K562 (cell line): ENCODE measurements at regions not wholly inside any gene's neighbourhood (a gene's known extent, or its start where the extent isn't known, plus 50 kb on each side); places are given as distances from the start of the nearest gene placed in this dataset.

Source experiments
- ATAC-seq: fragments of 200-7000 bp; cut with Tn5 transposase; 3 replicates; pipeline ENCODE4 v1.9.1; 2020; ENCODE audit warnings: moderate library complexity
- BruUV-seq: library from RNA; stranded (reverse); fragments of 400-500 nt; replicated peaks from 2 replicates; lab custom pipeline; 2021; lab: Mats Ljungman, UMichigan
- CTCF ChIA-PET: fragments of 300-600 bp; formaldehyde crosslinking; extraction: SDS; loops from one replicate; lab custom pipeline; 2021; ENCODE audit warnings: low intra/inter-chr PET ratio; lab: Yijun Ruan, JAX
- POLR2A ChIA-PET: fragments of 300-600, 350-650 bp; sonication (Branson Sonifier 250); formaldehyde crosslinking; extraction: SDS; loops from one replicate; lab custom pipeline; 2021; ENCODE audit warnings: antibody characterized with exemption, inconsistent platforms; lab: Yijun Ruan, JAX
- DNase-seq, 4 experiments: peaks; one replicate each; pipeline versions ENCODE4 v3.0.0 to v3.0.0-alpha.2; 2011 to 2018; ENCODE audit warnings: low spot score in 3 of 4, mixed read lengths in 3 of 4; ENCODE audit errors: extremely low read depth in 1 of 4
- FAIRE-seq: peaks from 2 replicates; lab custom pipeline; 2011; peaks lifted over from hg19 to GRCh38; lab: Jason Lieb, UNC
- H2AFZ ChIP-seq: 2 replicates; pipeline ENCODE4 v1.6.0; 2011; ENCODE audit warnings: low read depth, low read length, control low read depth, inconsistent platforms
- H3K27ac ChIP-seq: fragments of 200-600 bp; 3 replicates; pipeline ENCODE4 v1.8.0; 2011; ENCODE audit warnings: low read depth, mild to moderate bottlenecking, control low read depth, inconsistent platforms, low read length, moderate library complexity, mixed read lengths; ENCODE audit errors: extremely low read depth
- H3K27me3 ChIP-seq, 2 experiments: fragments of 300-600 bp in 1 of 2; 2 replicates in 1 of 2; 3 replicates in 1 of 2; pipeline versions ENCODE4 v1.6.0 to v1.8.0; 2011; ENCODE audit warnings: inconsistent platforms in 2 of 2, low read length in 2 of 2, mild to moderate bottlenecking in 1 of 2, mixed read lengths in 1 of 2, moderate library complexity in 1 of 2; ENCODE audit not compliant: control insufficient read depth in 2 of 2, insufficient read depth in 2 of 2
- H3K36me3 ChIP-seq: fragments of 300-600 bp; 3 replicates; pipeline ENCODE4 v1.8.0; 2011; ENCODE audit warnings: mild to moderate bottlenecking, low read length, inconsistent platforms; ENCODE audit not compliant: control insufficient read depth, insufficient read depth
- H3K4me1 ChIP-seq, 2 experiments: fragments of 200-600 bp in 1 of 2; replicated peaks in 1 of 2; 2 replicates in 1 of 2; 3 replicates in 1 of 2; pipeline versions ENCODE4 v1.5.1 to v1.8.0; 2011; ENCODE audit warnings: inconsistent platforms in 2 of 2, low read length in 2 of 2, mild to moderate bottlenecking in 1 of 2, mixed read lengths in 1 of 2, moderate library complexity in 1 of 2; ENCODE audit not compliant: control insufficient read depth in 2 of 2, insufficient read depth in 2 of 2
- H3K4me2 ChIP-seq: 2 replicates; pipeline ENCODE4 v1.6.1; 2011; ENCODE audit warnings: low read length, control low read depth, inconsistent platforms, mixed read lengths; ENCODE audit not compliant: insufficient read depth
- H3K4me3 ChIP-seq: fragments of 200-600 bp; sonication (generic), shearing (Covaris generic); 2 replicates; pipeline ENCODE4 v1.5.1; 2016; ENCODE audit warnings: control low read depth, inconsistent platforms
- H3K79me2 ChIP-seq: fragments of 200-600 bp; 3 replicates; pipeline ENCODE4 v1.8.0; 2011; ENCODE audit warnings: low read length, inconsistent platforms; ENCODE audit not compliant: control insufficient read depth, insufficient read depth
- H3K9ac ChIP-seq, 2 experiments: 2 replicates each; pipeline versions ENCODE4 v1.6.0 to v1.6.1; 2011; ENCODE audit warnings: low read depth in 2 of 2, low read length in 2 of 2, control low read depth in 1 of 2, inconsistent platforms in 1 of 2, mild to moderate bottlenecking in 1 of 2, mixed read lengths in 1 of 2; ENCODE audit not compliant: insufficient read depth in 1 of 2
- H3K9me1 ChIP-seq: one replicate; pipeline ENCODE4 v1.6.0; 2011; ENCODE audit warnings: inconsistent platforms, mild to moderate bottlenecking, low read length, moderate library complexity; ENCODE audit not compliant: control insufficient read depth, insufficient read depth
- H3K9me3 ChIP-seq: replicated peaks from 2 replicates; pipeline ENCODE4 v1.5.1; 2011; ENCODE audit warnings: low read depth, low read length, inconsistent platforms; ENCODE audit not compliant: control insufficient read depth, insufficient read depth
- H4K20me1 ChIP-seq: replicated peaks from 2 replicates; pipeline ENCODE4 v1.6.1; 2011; ENCODE audit warnings: low read length, inconsistent platforms, mixed read lengths; ENCODE audit not compliant: control insufficient read depth, insufficient read depth
- CBX5 ChIP-seq: IDR thresholded peaks from 2 replicates; pipeline ENCODE4 v1.6.1; 2014; ENCODE audit warnings: low read depth, borderline replicate concordance
- CLOCK ChIP-seq: fragments of 250-450 bp; sonication (Bioruptor Pico); IDR thresholded peaks from 2 replicates; pipeline ENCODE4 v1.4.0; 2020; ENCODE audit warnings: mild to moderate bottlenecking, moderate library complexity, borderline replicate concordance
- DACH1 ChIP-seq: fragments of 450-650 bp; IDR thresholded peaks from 2 replicates; pipeline ENCODE4 v1.6.1; 2018; ENCODE audit not compliant: partially characterized antibody
- EZH2 ChIP-seq: IDR thresholded peaks from 2 replicates; pipeline ENCODE4 v1.6.1; 2012; ENCODE audit warnings: low read depth, mild to moderate bottlenecking, inconsistent platforms, low read length, borderline replicate concordance
- KLF1 ChIP-seq: fragments of 450-650 bp; IDR thresholded peaks from 2 replicates; pipeline ENCODE4 v1.6.1; 2016; ENCODE audit warnings: missing genetic modification characterization, missing compliant biosample characterization
- PHTF2 ChIP-seq: fragments of 250-450 bp; sonication (Bioruptor Pico); IDR thresholded peaks from 2 replicates; pipeline ENCODE4 v1.5.0; 2021; ENCODE audit warnings: mild to moderate bottlenecking
- PREB ChIP-seq: sonication (generic); formaldehyde crosslinking; IDR thresholded peaks from 2 replicates; pipeline ENCODE4 v1.8.1; 2023; ENCODE audit warnings: mild to moderate bottlenecking, missing genetic modification reagents
- SMARCA5 ChIP-seq: fragments of 450-650 bp; IDR thresholded peaks from 2 replicates; pipeline ENCODE4 v1.6.1; 2016
- SMC3 ChIP-seq: conservative IDR thresholded peaks from 2 replicates; pipeline ENCODE4 v1.6.1; 2011; ENCODE audit warnings: low read depth, low read length, improper control_type of control experiment; ENCODE audit not compliant: insufficient read depth
- SRSF1 ChIP-seq: fragments of 200-400 bp; formaldehyde crosslinking; IDR thresholded peaks from 2 replicates; pipeline ENCODE4 v1.6.1; 2017; ENCODE audit warnings: mild to moderate bottlenecking, low read depth, low read length, moderate library complexity
- TGIF2 ChIP-seq: sonication (generic); formaldehyde crosslinking; IDR thresholded peaks from 2 replicates; pipeline ENCODE4 v1.8.1; 2022; ENCODE audit warnings: mild to moderate bottlenecking, missing genetic modification reagents, moderate library complexity
- ZNF274 ChIP-seq: IDR thresholded peaks from 2 replicates; pipeline ENCODE4 v1.6.1; 2011; ENCODE audit warnings: low read depth, mild to moderate bottlenecking, low read length, moderate library complexity, borderline replicate concordance
- ZNF780A ChIP-seq: fragments of 250-450 bp; sonication (Bioruptor Pico); IDR thresholded peaks from 2 replicates; pipeline ENCODE4 v1.5.0; 2021; ENCODE audit warnings: mild to moderate bottlenecking
- ZZZ3 ChIP-seq: fragments of 450-650 bp; IDR thresholded peaks from 2 replicates; pipeline ENCODE4 v1.6.1; 2016; ENCODE audit warnings: antibody characterized with exemption, mild to moderate bottlenecking, moderate library complexity
- WGBS: fragments of 100-300 bp; shearing (Covaris generic); methylation state at CpG from one replicate; pipeline ENCODE4 v1.1.6; 2016; ENCODE audit warnings: low coverage, mixed read lengths; ENCODE audit not compliant: insufficient coverage; ENCODE audit errors: missing lambda C conversion rate; 5-methylcytosine and 5-hydroxymethylcytosine counted together
- in situ Hi-C: fragments of 300-500 bp; cut with MboI; formaldehyde crosslinking; loops from 4 replicates; pipeline ENCODE4 v1.15.0; 2018; ENCODE audit warnings: inconsistent platforms, mixed read lengths
- intact Hi-C: fragments of 100-400 bp; cut with micrococcal nuclease; formaldehyde crosslinking; loops from 2 replicates; pipeline ENCODE4 v1.14.2; 2022

GRCh38 chr19:31125071-31125470 lies 224.2 kb downstream of the TSHZ3 start:
- intact Hi-C loops (no loop called here), in situ Hi-C loops (no loop called here)
- ChIA-PET POLR2A (no interaction called here), CTCF (no interaction called here)
- H4K20me1 ChIP-seq, result no peaks in the 10 kb centered on the region
- H3K4me2 ChIP-seq, result no peak overlapping the region
- no peak overlapping the region for H3K9ac ChIP-seq
- no peaks in the 10 kb centered on the region for H3K9me3 ChIP-seq
- no peak overlapping the region for H3K27ac ChIP-seq
- no peaks in the 10 kb centered on the region for H3K9me1 ChIP-seq
- no peaks in the 10 kb centered on the region; a peak in 1 of 5 replicates for H3K27me3 ChIP-seq
- H2AFZ ChIP-seq, result no peak overlapping the region
- no peaks in the 10 kb centered on the region for H3K4me1 ChIP-seq
- no peak for TF ChIP-seq SMC3
- TF ChIP-seq ZNF274, result no peak
- TF ChIP-seq KLF1, result no peak
- no peak for TF ChIP-seq SMARCA5
- no peak for TF ChIP-seq CBX5
- no peak for TF ChIP-seq PREB (CRISPR knock-in tag)
- no peak for TF ChIP-seq ZNF780A (CRISPR knock-in tag)
- no peak for TF ChIP-seq TGIF2 (CRISPR knock-in tag)
- no peak for TF ChIP-seq EZH2
- TF ChIP-seq ZZZ3, result no peak
- no peak for TF ChIP-seq SRSF1
- no peak for TF ChIP-seq CLOCK (CRISPR knock-in tag)
- TF ChIP-seq DACH1, result no peak
- no peak for TF ChIP-seq PHTF2 (CRISPR knock-in tag)
- 0% methylated on average over 5 of the region's 5 CpGs for WGBS
- DNase-seq (no peak), ATAC-seq (no peak), FAIRE-seq (no peak)
- no TSS peak for BruUV-seq
- no peaks in the 10 kb centered on the region for H3K36me3 ChIP-seq
- H3K79me2 ChIP-seq, result no peaks in the 10 kb centered on the region
- H3K4me3 ChIP-seq, result no peak overlapping the region
